NT2/D1 (cell line): ENCODE measurements at regions not wholly inside any gene's neighbourhood (a gene's known extent, or its start where the extent isn't known, plus 50 kb on each side); places are given as distances from the start of the nearest gene placed in this dataset.
"Not testable (repeated sequence)": the region's sequence is repeated elsewhere in the genome, so short reads cannot be mapped to it uniquely, and the experiment has no call there.

Experiments
- DNase-seq: peaks from one replicate; pipeline ENCODE4 v3.0.0-alpha.2; 2011; ENCODE audit warnings: low read depth, low spot score
- H3K27me3 ChIP-seq: 2 replicates; pipeline ENCODE4 v1.6.0; 2011; ENCODE audit warnings: mild to moderate bottlenecking; ENCODE audit not compliant: insufficient read length, insufficient read depth
- H3K36me3 ChIP-seq: 2 replicates; pipeline ENCODE4 v1.6.1; 2011; ENCODE audit warnings: mild to moderate bottlenecking, low read length, mixed read lengths; ENCODE audit not compliant: insufficient read depth, insufficient read length
- H3K4me1 ChIP-seq: 2 replicates; pipeline ENCODE4 v1.5.1; 2011; ENCODE audit not compliant: insufficient read depth, insufficient read length
- H3K4me3 ChIP-seq: 2 replicates; pipeline ENCODE4 v1.5.1; 2011; ENCODE audit warnings: low read depth; ENCODE audit not compliant: insufficient read length
- H3K9ac ChIP-seq: 2 replicates; pipeline ENCODE4 v1.6.0; 2011; ENCODE audit warnings: low read depth; ENCODE audit not compliant: insufficient read length
- H3K9me3 ChIP-seq: 2 replicates; pipeline ENCODE4 v1.5.1; 2011; ENCODE audit warnings: mild to moderate bottlenecking, low read length; ENCODE audit not compliant: insufficient read depth
- SUZ12 ChIP-seq: IDR thresholded peaks from 2 replicates; pipeline ENCODE4 v1.6.1; 2011; ENCODE audit not compliant: insufficient read length, insufficient read depth; ENCODE audit errors: extremely low read depth

DNA sequence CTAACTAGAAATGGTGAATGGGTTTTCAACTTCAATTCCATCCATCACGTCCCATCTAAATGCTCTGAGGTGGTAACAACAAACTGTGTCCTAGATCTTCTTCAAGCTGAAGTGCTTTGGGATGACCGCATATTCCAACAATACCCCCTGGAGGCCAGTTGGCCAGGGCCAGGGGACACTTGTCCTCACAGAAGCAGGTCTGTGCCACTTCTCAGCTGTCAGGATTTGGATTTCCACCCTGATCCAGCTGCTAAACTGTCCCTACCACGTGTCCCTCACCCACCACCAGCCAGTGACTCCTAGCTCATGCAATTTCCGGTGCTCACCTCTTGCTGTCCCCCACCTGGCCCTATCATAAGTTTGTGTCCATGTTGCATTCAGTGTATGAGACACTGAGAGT lies 633.0 kb downstream of the PRIM2 start:
- DNase-seq, H3K9me3 ChIP-seq, H3K4me1 ChIP-seq, H3K36me3 ChIP-seq, H3K9ac ChIP-seq, H3K27me3 ChIP-seq, H3K4me3 ChIP-seq: not testable (repeated sequence)

- not testable (repeated sequence) for DNase-seq
These were observed 649.3 kb downstream of the PRIM2 start for GRCh38 chr6:57966757-57967156.

DNA sequence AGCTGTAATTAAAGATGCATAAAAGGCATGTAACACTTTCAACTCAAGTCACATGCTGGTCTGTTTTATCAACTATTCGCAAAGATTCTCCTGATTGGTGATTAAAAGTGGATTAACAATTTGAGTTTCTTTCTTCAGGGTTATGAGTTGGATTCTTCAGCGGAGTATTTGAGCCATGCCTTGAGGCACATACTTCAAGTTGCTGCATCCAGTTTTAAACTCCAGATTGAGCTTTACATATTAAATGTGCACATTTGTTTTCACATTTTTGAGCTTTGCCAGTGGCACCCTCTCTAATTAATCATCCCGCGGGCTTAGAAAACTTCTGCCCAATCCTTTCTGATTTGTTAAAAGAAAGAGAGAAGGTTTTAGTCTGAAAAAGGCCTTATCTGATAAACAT lies 654.5 kb downstream of the PRIM2 start:
- DNase-seq, H3K4me1 ChIP-seq, H3K36me3 ChIP-seq, H3K27me3 ChIP-seq, H3K4me3 ChIP-seq, H3K9ac ChIP-seq, H3K9me3 ChIP-seq: not testable (repeated sequence)

More at GRCh38 chr6:57966757-57967156, 649.3 kb downstream of the PRIM2 start:
- not testable (repeated sequence) for H3K36me3 ChIP-seq, H3K9ac ChIP-seq, H3K4me1 ChIP-seq, H3K9me3 ChIP-seq, H3K4me3 ChIP-seq, H3K27me3 ChIP-seq

- H3K9ac ChIP-seq = no peak overlapping the region
- no peaks in the 10 kb centered on the region for H3K36me3 ChIP-seq
- no peak overlapping the region for H3K4me3 ChIP-seq
- no peaks in the 10 kb centered on the region for H3K4me1 ChIP-seq
- no peak for TF ChIP-seq SUZ12
- no peak for DNase-seq
- H3K27me3 ChIP-seq = no peaks in the 10 kb centered on the region
- H3K9me3 ChIP-seq = no peaks in the 10 kb centered on the region
These were observed 657.2 kb downstream of the PRIM2 start for GRCh38 chr6:57974653-57975052.

DNA sequence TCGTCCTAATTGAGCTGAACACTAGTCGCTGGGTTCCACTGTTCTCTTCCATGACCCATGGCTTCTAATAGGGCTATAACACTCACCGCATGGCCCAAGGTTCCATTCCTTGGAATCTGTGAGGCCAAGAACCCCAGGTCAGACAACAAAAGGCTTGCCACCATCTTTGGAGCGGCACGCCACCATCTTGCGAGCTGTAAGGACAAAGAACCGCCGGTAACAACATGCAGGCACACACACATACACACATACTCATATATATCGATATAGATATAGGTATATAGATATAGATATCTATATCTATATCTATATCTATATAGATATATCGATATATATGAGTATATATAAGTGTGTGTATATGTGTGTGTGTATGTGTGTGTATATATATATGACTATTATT lies 657.7 kb downstream of the PRIM2 start:
- not testable (repeated sequence) for H3K4me3 ChIP-seq, H3K4me1 ChIP-seq, H3K27me3 ChIP-seq, DNase-seq, H3K9me3 ChIP-seq, H3K36me3 ChIP-seq, H3K9ac ChIP-seq

- H3K4me1 ChIP-seq, H3K36me3 ChIP-seq, H3K9ac ChIP-seq, H3K4me3 ChIP-seq, DNase-seq, H3K27me3 ChIP-seq, H3K9me3 ChIP-seq: not testable (repeated sequence)
These were observed 658.9 kb downstream of the PRIM2 start for GRCh38 chr6:57976371-57976770.

GRCh38 chr6:57983603-57984002 lies 666.2 kb downstream of the PRIM2 start:
- not testable (repeated sequence) for H3K36me3 ChIP-seq, H3K27me3 ChIP-seq, H3K9ac ChIP-seq, H3K4me3 ChIP-seq, DNase-seq, H3K4me1 ChIP-seq, H3K9me3 ChIP-seq

DNA sequence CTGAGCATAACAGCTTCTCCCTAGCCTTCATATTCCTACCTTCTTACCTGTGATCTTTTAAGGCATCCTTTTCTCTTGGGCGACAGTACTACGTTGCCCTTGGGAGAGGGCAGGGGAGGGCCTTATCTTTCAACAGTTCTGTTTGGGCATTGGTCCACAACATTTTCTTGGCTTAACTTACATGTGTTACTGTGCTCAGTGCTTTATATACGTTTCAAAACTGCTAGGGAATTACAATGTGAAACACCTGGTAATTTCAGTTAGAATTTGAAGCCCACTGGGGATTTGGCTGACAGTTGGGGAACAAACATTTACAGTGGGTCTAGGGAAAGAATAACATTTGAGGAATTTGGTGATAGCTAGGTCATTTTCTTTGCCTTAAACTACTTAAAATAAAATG lies 667.1 kb downstream of the PRIM2 start:
- DNase-seq, H3K4me3 ChIP-seq, H3K27me3 ChIP-seq, H3K4me1 ChIP-seq, H3K9me3 ChIP-seq, H3K36me3 ChIP-seq, H3K9ac ChIP-seq: not testable (repeated sequence)

DNA sequence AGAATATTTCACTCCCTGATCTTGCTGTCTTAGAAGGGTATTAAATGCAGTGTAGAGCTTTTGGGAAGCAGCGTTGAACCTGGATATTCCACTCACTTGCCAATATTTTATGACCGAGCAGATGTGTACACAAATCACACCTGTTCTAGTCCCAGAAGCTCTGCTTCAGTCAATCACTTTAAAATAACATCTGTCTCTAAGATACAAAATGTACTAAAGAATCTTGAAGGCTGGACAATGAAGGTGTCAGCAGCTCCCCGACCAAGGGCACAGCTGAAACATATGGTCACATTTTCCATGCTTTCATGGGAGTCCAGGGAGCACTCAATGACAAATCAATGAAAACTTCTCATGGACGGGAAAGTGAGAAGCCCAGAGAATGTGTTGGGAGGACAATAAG lies 668.3 kb downstream of the PRIM2 start:
- DNase-seq, H3K27me3 ChIP-seq, H3K4me1 ChIP-seq, H3K4me3 ChIP-seq, H3K9ac ChIP-seq, H3K9me3 ChIP-seq, H3K36me3 ChIP-seq: not testable (repeated sequence)

DNA sequence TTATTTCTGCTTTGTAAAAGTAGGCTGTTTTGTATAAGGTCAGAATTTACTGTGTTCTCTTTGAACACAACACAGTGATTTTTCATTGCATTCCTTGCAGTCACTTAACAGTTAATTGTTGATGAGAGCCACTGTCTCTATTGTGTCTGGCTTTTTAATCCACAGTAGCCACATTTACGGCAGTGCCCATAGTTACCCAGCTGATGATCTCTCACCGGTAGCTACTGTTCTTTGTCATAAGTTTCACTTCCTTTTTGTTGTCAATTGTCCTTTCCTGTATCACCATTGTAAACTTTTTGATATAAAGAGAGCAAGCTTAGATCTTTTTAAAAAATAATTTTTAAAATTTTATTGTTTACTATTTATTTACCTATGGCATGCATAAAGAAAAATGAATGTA lies 669.2 kb downstream of the PRIM2 start:
- not testable (repeated sequence) for H3K9ac ChIP-seq, H3K4me3 ChIP-seq, H3K4me1 ChIP-seq, DNase-seq, H3K27me3 ChIP-seq, H3K36me3 ChIP-seq, H3K9me3 ChIP-seq

DNA sequence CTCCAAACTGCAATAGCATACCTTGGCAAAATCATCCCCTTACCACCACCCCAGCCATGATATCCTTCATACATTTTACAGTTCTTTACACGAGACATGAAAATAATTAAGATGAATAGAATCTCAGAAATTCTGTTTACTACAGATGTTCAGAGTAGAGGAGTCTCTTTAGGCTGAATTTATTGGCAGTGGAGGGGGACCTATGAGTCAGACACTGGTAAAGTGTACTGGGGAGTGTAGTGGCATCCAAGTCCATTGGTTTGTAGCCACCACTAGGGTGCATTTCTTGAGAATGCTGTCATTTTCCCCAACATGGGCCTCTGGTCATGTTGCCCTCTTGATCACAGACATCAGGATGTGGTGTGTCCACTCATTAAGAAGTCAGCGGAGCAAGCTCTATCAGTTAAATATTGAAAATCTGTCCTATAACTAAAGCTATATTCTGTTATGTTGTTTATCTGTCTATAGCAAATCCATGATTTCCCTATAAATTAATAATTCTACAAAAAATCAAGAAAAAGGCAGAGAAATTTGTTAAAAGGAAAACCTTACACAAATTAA lies 672.2 kb downstream of the PRIM2 start:
- H3K27me3 ChIP-seq, H3K36me3 ChIP-seq, H3K4me1 ChIP-seq, H3K9ac ChIP-seq, H3K9me3 ChIP-seq, H3K4me3 ChIP-seq, DNase-seq: not testable (repeated sequence)

DNA sequence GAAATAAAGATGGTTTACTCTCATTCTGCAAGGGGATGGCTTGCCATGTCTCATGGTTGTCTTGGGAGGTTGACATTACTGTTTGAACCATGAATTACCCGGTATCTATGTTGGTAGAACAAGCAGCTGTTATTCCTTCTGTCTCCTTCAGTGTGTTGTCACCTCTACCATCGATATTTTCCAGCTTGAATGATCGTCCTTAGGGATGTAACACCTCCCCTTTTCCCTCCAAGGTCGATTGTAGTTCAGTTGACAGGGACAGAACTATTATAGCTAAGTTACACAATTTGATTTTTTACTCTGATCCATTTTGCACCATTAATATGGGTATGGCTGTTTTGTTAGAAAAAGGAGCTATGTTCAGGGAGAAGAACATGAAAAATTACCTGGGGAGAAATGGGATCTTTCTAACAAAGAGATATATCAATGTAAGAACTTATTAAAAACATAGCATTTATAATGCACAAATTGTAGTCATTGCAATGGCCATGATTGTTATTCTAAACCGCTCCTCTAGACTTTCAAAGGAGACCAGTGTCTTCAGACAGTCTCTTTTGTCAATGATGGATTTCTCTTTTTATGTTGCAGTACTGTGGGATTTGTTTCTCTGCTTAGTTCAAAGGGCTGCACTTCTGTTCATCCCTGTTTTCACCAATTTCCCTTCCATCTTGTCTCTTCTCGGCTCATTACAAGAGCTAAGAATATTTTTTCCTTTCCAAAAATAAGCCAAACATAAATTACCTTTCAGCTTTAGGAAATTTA lies 681.6 kb downstream of the PRIM2 start:
- not testable (repeated sequence) for DNase-seq, H3K4me1 ChIP-seq, H3K36me3 ChIP-seq, H3K27me3 ChIP-seq, H3K9ac ChIP-seq, H3K4me3 ChIP-seq, H3K9me3 ChIP-seq
